HCT116 (cell line): ENCODE measurements at regions not wholly inside any gene's neighbourhood (a gene's known extent, or its start where the extent isn't known, plus 50 kb on each side); places are given as distances from the start of the nearest gene placed in this dataset.

Source experiments
- ATAC-seq: fragments of 200-7000 bp; cut with Tn5 transposase; 2 replicates; pipeline ENCODE4 v1.9.1; 2020; ENCODE audit warnings: mild to moderate bottlenecking, moderate library complexity
- BruUV-seq: library from RNA; stranded (reverse); fragments of 400-500 nt; replicated peaks from 2 replicates; lab custom pipeline; 2021; lab: Mats Ljungman, UMichigan
- CTCF ChIA-PET: fragments of 300-600 bp; sonication (Branson Sonifier 250); formaldehyde crosslinking; loops from one replicate; lab custom pipeline; 2021; ENCODE audit warnings: antibody characterized with exemption; lab: Charles Lee
- POLR2A ChIA-PET: fragments of 300-600, 350-600 bp; sonication (Branson Sonifier 250); formaldehyde crosslinking; loops from one replicate; lab custom pipeline; 2021; ENCODE audit warnings: antibody characterized with exemption; lab: Charles Lee
- RAD21 ChIA-PET, 2 experiments: fragments of 300-600 bp; sonication (Branson Sonifier 250); formaldehyde crosslinking; loops; one replicate each; lab custom pipeline; 2023; ENCODE audit warnings: low total read pairs in 2 of 2; ENCODE audit not compliant: uncharacterized antibody in 2 of 2, unreplicated experiment in 2 of 2, low non-redundant PET in 1 of 2; lab: Charles Lee
- DNase-seq: peaks from one replicate; pipeline ENCODE4 v3.0.0-alpha.2; 2010; ENCODE audit warnings: low read depth, low spot score
- H2AFZ ChIP-seq: fragments of 200-600 bp; shearing (Covaris generic), sonication (generic); 2 replicates; pipeline ENCODE4 v1.6.1; 2017; ENCODE audit warnings: low read depth, mixed run types, mixed read lengths, antibody characterized with exemption, low read length; ENCODE audit not compliant: poor library complexity, severe bottlenecking
- H3K27ac ChIP-seq: 2 replicates; pipeline ENCODE4 v1.5.1; 2012; ENCODE audit warnings: low read depth, low read length
- H3K27me3 ChIP-seq: fragments of 200-600 bp; sonication (generic); 2 replicates; pipeline ENCODE4 v1.6.1; 2016; ENCODE audit warnings: mixed run types, low read length, mixed read lengths; ENCODE audit not compliant: insufficient read depth
- H3K36me3 ChIP-seq, 2 experiments: fragments of 200-500 bp in 1 of 2; fragments of 200-600 bp in 1 of 2; sonication (Bioruptor generic) in 1 of 2; sonication (generic) in 1 of 2; 2 replicates each; pipeline versions ENCODE4 v1.5.1 to v1.6.1; 2014 to 2016; ENCODE audit warnings: low read length in 2 of 2, inconsistent platforms in 1 of 2, mixed read lengths in 1 of 2, mixed run types in 1 of 2; ENCODE audit not compliant: insufficient read depth in 2 of 2, control insufficient read depth in 1 of 2
- H3K4me1 ChIP-seq, 2 experiments: fragments of 200-600 bp in 1 of 2; sonication (generic) in 1 of 2; 2 replicates each; pipeline versions ENCODE4 v1.5.1 to v1.6.1; 2012 to 2017; ENCODE audit warnings: low read length in 2 of 2, inconsistent platforms in 1 of 2, mild to moderate bottlenecking in 1 of 2, mixed read lengths in 1 of 2, mixed run types in 1 of 2, moderate library complexity in 1 of 2; ENCODE audit not compliant: insufficient read depth in 2 of 2, control insufficient read depth in 1 of 2
- H3K4me2 ChIP-seq: fragments of 200-600 bp; sonication (generic); 2 replicates; pipeline ENCODE4 v1.6.1; 2017; ENCODE audit warnings: mixed run types, low read length, mixed read lengths
- H3K4me3 ChIP-seq, 2 experiments: fragments of 200-600 bp in 1 of 2; sonication (generic) in 1 of 2; replicated peaks in 1 of 2; 2 replicates each; pipeline ENCODE4 v1.5.1; 2011 to 2016; ENCODE audit warnings: low read length in 2 of 2, control low read depth in 1 of 2, low read depth in 1 of 2, mild to moderate bottlenecking in 1 of 2, mixed read lengths in 1 of 2, mixed run types in 1 of 2
- H3K79me2 ChIP-seq: fragments of 200-600 bp; sonication (generic); 2 replicates; pipeline ENCODE4 v1.6.1; 2017; ENCODE audit warnings: mild to moderate bottlenecking, mixed run types, low read length, moderate library complexity, mixed read lengths; ENCODE audit not compliant: insufficient read depth
- H3K9ac ChIP-seq: fragments of 200-600 bp; sonication (generic); 2 replicates; pipeline ENCODE4 v1.6.1; 2016; ENCODE audit warnings: low read length, mixed read lengths
- H3K9me2 ChIP-seq: fragments of 200-600 bp; sonication (generic), shearing (Covaris generic); 2 replicates; pipeline ENCODE4 v1.6.1; 2017; ENCODE audit warnings: mixed run types, mild to moderate bottlenecking, moderate library complexity; ENCODE audit not compliant: insufficient read depth
- H3K9me3 ChIP-seq, 2 experiments: fragments of 200-500 bp in 1 of 2; fragments of 200-600 bp in 1 of 2; sonication (Bioruptor generic) in 1 of 2; sonication (generic) in 1 of 2; 2 replicates each; pipeline ENCODE4 v1.6.1; 2014 to 2017; ENCODE audit warnings: low read length in 2 of 2, mixed read lengths in 2 of 2, inconsistent platforms in 1 of 2, low read depth in 1 of 2, mild to moderate bottlenecking in 1 of 2, mixed run types in 1 of 2, moderate library complexity in 1 of 2; ENCODE audit not compliant: control insufficient read depth in 1 of 2, insufficient read depth in 1 of 2
- H4K20me1 ChIP-seq: fragments of 200-600 bp; sonication (generic), shearing (Covaris generic); 2 replicates; pipeline ENCODE4 v1.6.1; 2017; ENCODE audit warnings: mixed run types, mild to moderate bottlenecking, moderate library complexity; ENCODE audit not compliant: insufficient read depth
- CTCF ChIP-seq, 3 experiments: fragments of 200-600 bp in 1 of 3; sonication (generic) in 1 of 3; IDR thresholded peaks in 2 of 3; conservative IDR thresholded peaks in 1 of 3; 2 replicates each; pipeline ENCODE4 v1.5.1; 2012 to 2017; ENCODE audit warnings: low read depth in 2 of 3, low read length in 2 of 3, antibody characterized with exemption in 1 of 3, borderline replicate concordance in 1 of 3, control low read depth in 1 of 3, mild to moderate bottlenecking in 1 of 3, mixed read lengths in 1 of 3, mixed run types in 1 of 3, moderate library complexity in 1 of 3; ENCODE audit not compliant: insufficient read depth in 1 of 3
- EGR1 ChIP-seq: IDR thresholded peaks from 2 replicates; pipeline ENCODE4 v1.6.1; 2012; ENCODE audit warnings: low read depth
- EZH2 ChIP-seq: fragments of 200-600 bp; sonication (generic); IDR thresholded peaks from 2 replicates; pipeline ENCODE4 v1.6.1; 2017; ENCODE audit warnings: antibody characterized with exemption, mixed run types
- FOSL1 ChIP-seq: IDR thresholded peaks from 2 replicates; pipeline ENCODE4 v1.6.1; 2012; ENCODE audit warnings: low read depth
- JUND ChIP-seq: IDR thresholded peaks from 2 replicates; pipeline ENCODE4 v1.6.1; 2012
- MAX ChIP-seq: IDR thresholded peaks from 2 replicates; pipeline ENCODE4 v1.6.1; 2012
- POLR2A ChIP-seq: IDR thresholded peaks from 2 replicates; pipeline ENCODE4 v1.7.0; 2011; ENCODE audit warnings: borderline replicate concordance; ENCODE audit not compliant: insufficient read depth, insufficient read length; ENCODE audit errors: extremely low read depth
- RAD21 ChIP-seq: IDR thresholded peaks from 2 replicates; pipeline ENCODE4 v1.6.1; 2012; ENCODE audit warnings: low read depth, mild to moderate bottlenecking
- SIN3A ChIP-seq: IDR thresholded peaks from 2 replicates; pipeline ENCODE4 v1.6.1; 2012; ENCODE audit warnings: low read depth
- SP1 ChIP-seq: IDR thresholded peaks from 2 replicates; pipeline ENCODE4 v1.6.1; 2012; ENCODE audit warnings: low read depth
- YY1 ChIP-seq: IDR thresholded peaks from 2 replicates; pipeline ENCODE4 v1.6.1; 2011; ENCODE audit warnings: low read length, low read depth, moderate library complexity, mild to moderate bottlenecking; ENCODE audit not compliant: insufficient replicate concordance; ENCODE audit errors: extremely low read depth
- ZBTB33 ChIP-seq: IDR thresholded peaks from 2 replicates; pipeline ENCODE4 v1.6.1; 2011; ENCODE audit warnings: mild to moderate bottlenecking, low read length, moderate library complexity; ENCODE audit not compliant: insufficient replicate concordance; ENCODE audit errors: extremely low read depth
- ZFX ChIP-seq: fragments of 450-650 bp; IDR thresholded peaks from 2 replicates; pipeline ENCODE4 v1.6.1; 2017
- ZNF274 ChIP-seq: fragments of 200-500 bp; sonication (Bioruptor generic); IDR thresholded peaks from 2 replicates; pipeline ENCODE4 v1.6.1; 2014; ENCODE audit warnings: mild to moderate bottlenecking, low read depth, low read length, inconsistent platforms
- intact Hi-C: fragments of 100-400 bp; cut with micrococcal nuclease; formaldehyde crosslinking; loops from 2 replicates; pipeline ENCODE4 v1.10.0; 2022

GRCh38 chr13:24984134-24984533 lies 111.8 kb upstream of the PABPC3 start (continued):
- TF ChIP-seq POLR2A = no peak

GRCh38 chr13:24985107-24985506 lies 110.8 kb upstream of the PABPC3 start:
- no peaks in the 10 kb centered on the region for H3K27me3 ChIP-seq
- POLR2A ChIA-PET = interaction anchor here (1.1 kb wide), 1 partner anchor 10 kb away, joined by 3 read pairs; no protein-coding TSS in a partner anchor
- H3K4me3 ChIP-seq = no peak overlapping the region
- H4K20me1 ChIP-seq = no peaks in the 10 kb centered on the region
- H3K79me2 ChIP-seq = no peaks in the 10 kb centered on the region
- no peak for TF ChIP-seq ZNF274
- no peak for TF ChIP-seq SIN3A
- TF ChIP-seq RAD21 = no peak; the same call in 1 of the 2 replicates
- 0 out of 6 replicates have a peak, but pooled peaks of 2 of the 3 experiments have one; percentile 4 to 12 for TF ChIP-seq CTCF (IDR thresholded peaks at IDR 0.05 in 2 of 3, conservative IDR thresholded peaks at IDR 0.05 in 1 of 3; ENCODE audit: borderline replicate concordance in 1 of 3, insufficient read depth in 1 of 3, low read depth in 2 of 3, low read length in 2 of 3)
- CTCF ChIA-PET = interaction anchor here (1.1 to 3.2 kb wide), 2 partner anchors 10 to 291 kb away, joined by 4 to 18 read pairs; no protein-coding TSS in a partner anchor
- BruUV-seq = no TSS peak
- no peak overlapping the region for H2AFZ ChIP-seq
- H3K4me2 ChIP-seq = no peak overlapping the region
- H3K9me2 ChIP-seq = no peaks in the 10 kb centered on the region
- H3K9me3 ChIP-seq = no peaks in the 10 kb centered on the region
- ATAC-seq (no peak), DNase-seq (no peak)
- H3K9ac ChIP-seq = no peak overlapping the region
- no peak overlapping the region for H3K27ac ChIP-seq
- H3K36me3 ChIP-seq = no peaks in the 10 kb centered on the region
- RAD21 ChIA-PET = no interaction called here
- intact Hi-C loops = no loop called here
- no peaks in the 10 kb centered on the region for H3K4me1 ChIP-seq

- ChIA-PET CTCF (interaction anchor here (1.1 to 3.2 kb wide), 2 partner anchors 9 to 12 kb away, joined by 4 to 18 read pairs; no protein-coding TSS in a partner anchor), RAD21 (no interaction called here)
- no peak for DNase-seq
- BruUV-seq = no TSS peak
- Histone ChIP-seq H3K4me2 (no peak overlapping the region), H3K36me3 (no peaks in the 10 kb centered on the region), H3K4me3 (no peak overlapping the region), H4K20me1 (no peaks in the 10 kb centered on the region), H3K9ac (no peak overlapping the region), H3K27ac (no peak overlapping the region), H2AFZ (no peak overlapping the region)
- ATAC-seq = no peak
- intact Hi-C loops = no loop called here
- TF ChIP-seq EGR1 (no peak), FOSL1 (no peak), MAX (no peak), JUND (no peak), ZNF274 (no peak), ZBTB33 (no peak), ZFX (no peak), YY1 (no peak), EZH2 (no peak), SP1 (no peak)
- TF ChIP-seq, all 23 proteins: peak for 0
- Histone ChIP-seq H3K9me3 (no peaks in the 10 kb centered on the region), H3K79me2 (no peaks in the 10 kb centered on the region), H3K9me2 (no peaks in the 10 kb centered on the region), H3K4me1 (no peaks in the 10 kb centered on the region), H3K27me3 (no peaks in the 10 kb centered on the region)
- POLR2A ChIA-PET = interaction anchor here (1.1 kb wide), 1 partner anchor 10 kb away, joined by 3 read pairs; no protein-coding TSS in a partner anchor
Measured at GRCh38 chr13:24985896-24986295, 110.0 kb upstream of the PABPC3 start.
